A549 (cell line): ENCODE measurements at regions not wholly inside any gene's neighbourhood (a gene's known extent, or its start where the extent isn't known, plus 50 kb on each side); places are given as distances from the start of the nearest gene placed in this dataset.

Experiments used
- ATAC-seq, 2 experiments: fragments of 200-7000 bp in 1 of 2; fragments of >200 bp in 1 of 2; cut with Nextera tagmentation in 1 of 2; cut with Tn5 transposase in 1 of 2; 3 replicates each; pipeline versions ENCODE4 v1.8.0 to v1.9.1; 2018 to 2020; ENCODE audit warnings: mild to moderate bottlenecking in 1 of 2, moderate library complexity in 1 of 2
- CTCF ChIA-PET: fragments of 300-600 bp; sonication (Branson Sonifier 250); formaldehyde crosslinking; extraction: SDS; loops from one replicate; lab custom pipeline; 2021; ENCODE audit warnings: antibody characterized with exemption, inconsistent platforms; lab: Yijun Ruan, JAX
- POLR2A ChIA-PET: fragments of 350-600 bp; formaldehyde crosslinking; extraction: SDS; loops from one replicate; lab custom pipeline; 2021; ENCODE audit warnings: antibody characterized with exemption, inconsistent platforms; lab: Yijun Ruan, JAX
- DNase-seq, 2 experiments: peaks; one replicate each; pipeline versions ENCODE4 v3.0.0 to v3.0.0-alpha.2; 2011 to 2016; ENCODE audit warnings: low read depth in 1 of 2, low spot score in 1 of 2
- FAIRE-seq: peaks from 2 replicates; lab custom pipeline; 2011; peaks lifted over from hg19 to GRCh38; lab: Jason Lieb, UNC
- H3K27ac ChIP-seq, 2 experiments: fragments of >200 bp; sonication (Bioruptor Twin); formaldehyde crosslinking; 3 replicates each; pipeline ENCODE4 v1.5.1; 2016 to 2017
- H3K4me1 ChIP-seq: fragments of >200 bp; sonication (Bioruptor Twin); formaldehyde crosslinking; 3 replicates; pipeline ENCODE4 v1.6.1; 2016
- H3K4me2 ChIP-seq: fragments of >200 bp; sonication (Bioruptor Twin); formaldehyde crosslinking; 3 replicates; pipeline ENCODE4 v1.6.1; 2016
- H3K4me3 ChIP-seq: fragments of >200 bp; sonication (Bioruptor Twin); formaldehyde crosslinking; 3 replicates; pipeline ENCODE4 v1.5.1; 2016
- H3K9me3 ChIP-seq: fragments of >200 bp; sonication (Bioruptor Twin); formaldehyde crosslinking; 3 replicates; pipeline ENCODE4 v1.6.1; 2016
- BHLHE40 ChIP-seq: IDR thresholded peaks from 2 replicates; pipeline ENCODE4 v1.6.1; 2012; ENCODE audit warnings: low read depth, low read length, inconsistent platforms
- CBX8 ChIP-seq: fragments of 200-600 bp; sonication (generic); IDR thresholded peaks from 2 replicates; pipeline ENCODE4 v1.6.1; 2016
- FOSB ChIP-seq: fragments of 250-450 bp; sonication (Bioruptor Pico); IDR thresholded peaks from 2 replicates; pipeline ENCODE4 v1.5.0; 2020; ENCODE audit warnings: mild to moderate bottlenecking, moderate library complexity
- FOSL2 ChIP-seq, 2 experiments: fragments of 450-650 bp in 1 of 2; fragments of >200 bp in 1 of 2; sonication (Bioruptor Twin) in 1 of 2; formaldehyde crosslinking; IDR thresholded peaks; 2 replicates each; pipeline versions ENCODE4 v1.5.0 to v1.6.1; 2016 to 2020; ENCODE audit warnings: mild to moderate bottlenecking in 1 of 2, moderate library complexity in 1 of 2
- GATA3 ChIP-seq: IDR thresholded peaks from 2 replicates; pipeline ENCODE4 v1.6.1; 2012; ENCODE audit warnings: borderline replicate concordance
- HEYL ChIP-seq: fragments of 250-450 bp; sonication (Bioruptor Pico); IDR thresholded peaks from 2 replicates; pipeline ENCODE4 v1.8.0; 2021; ENCODE audit warnings: mild to moderate bottlenecking, moderate library complexity
- HMGXB4 ChIP-seq: fragments of 250-450 bp; sonication (Bioruptor Pico); IDR thresholded peaks from 2 replicates; pipeline ENCODE4 v1.5.0; 2021; ENCODE audit warnings: mild to moderate bottlenecking, moderate library complexity, borderline replicate concordance
- HOXA7 ChIP-seq: fragments of 250-450 bp; sonication (Bioruptor Pico); IDR thresholded peaks from 2 replicates; pipeline ENCODE4 v1.5.0; 2020; ENCODE audit warnings: mild to moderate bottlenecking, moderate library complexity
- HOXB5 ChIP-seq: fragments of 250-450 bp; sonication (Bioruptor Pico); IDR thresholded peaks from 2 replicates; pipeline ENCODE4 v1.5.0; 2020; ENCODE audit warnings: mild to moderate bottlenecking, moderate library complexity
- NFE2L2 ChIP-seq: fragments of 150-350 bp; conservative IDR thresholded peaks from 2 replicates; pipeline ENCODE4 v1.6.1; 2014; ENCODE audit warnings: low read length
- PHF8 ChIP-seq: fragments of 200-600 bp; sonication (generic); IDR thresholded peaks from 2 replicates; pipeline ENCODE4 v1.6.1; 2016; ENCODE audit warnings: low read depth, mild to moderate bottlenecking, antibody characterized with exemption, moderate library complexity, borderline replicate concordance
- RCOR1 ChIP-seq: fragments of 150-350 bp; IDR thresholded peaks from 2 replicates; pipeline ENCODE4 v1.6.1; 2014; ENCODE audit warnings: antibody characterized with exemption, low read length, low read depth
- REST ChIP-seq: fragments of 200-600 bp; sonication (generic); IDR thresholded peaks from 2 replicates; pipeline ENCODE4 v1.6.1; 2016; ENCODE audit warnings: antibody characterized with exemption, mild to moderate bottlenecking, moderate library complexity
- RNF2 ChIP-seq: fragments of 200-600 bp; sonication (generic); IDR thresholded peaks from 2 replicates; pipeline ENCODE4 v1.6.1; 2016; ENCODE audit warnings: low read depth, mild to moderate bottlenecking, antibody characterized with exemption, moderate library complexity, borderline replicate concordance
- SMC3 ChIP-seq: fragments of >200 bp; sonication (Bioruptor Twin); formaldehyde crosslinking; IDR thresholded peaks from 3 replicates; pipeline ENCODE4 v1.6.1; 2018; ENCODE audit warnings: inconsistent platforms
- TFCP2L1 ChIP-seq: fragments of 250-450 bp; sonication (Bioruptor Pico); IDR thresholded peaks from 2 replicates; pipeline ENCODE4 v1.5.0; 2021; ENCODE audit warnings: mild to moderate bottlenecking
- ZNF302 ChIP-seq: fragments of 250-450 bp; sonication (Bioruptor Pico); IDR thresholded peaks from 2 replicates; pipeline ENCODE4 v1.9.0; 2021; ENCODE audit warnings: inconsistent platforms, mild to moderate bottlenecking, moderate library complexity
- whole genome bisulfite sequencing: methylation state at CpG from one replicate; pipeline ENCODE4 v1.1.6; 2017; ENCODE audit errors: missing lambda C conversion rate; 5-methylcytosine and 5-hydroxymethylcytosine counted together
- TF ChIP-seq, protein P1 (sequence below): IDR thresholded peaks from 2 replicates; pipeline ENCODE4 v1.6.1; 2012

GRCh38 chr4:41480896-41481311 is 57.1 kb upstream of the LIMCH1 start:
- POLR2A ChIA-PET, result no interaction called here
- H3K4me2 ChIP-seq, result no peak overlapping the region
- WGBS, result 74% methylated on average over 5 of the region's 5 CpGs
- no peak for DNase-seq
- no peak overlapping the region for H3K4me3 ChIP-seq
- H3K9me3 ChIP-seq, result no peaks in the 10 kb centered on the region
- FAIRE-seq, result no peak
- ATAC-seq, result no peak
- peak overlapping the region; percentile 24 to 33; a peak in 2 of 6 replicates for H3K27ac ChIP-seq
- TF ChIP-seq HOXA7 (CRISPR knock-in tag), result no peak
- no peak for TF ChIP-seq CBX8
- no peak for TF ChIP-seq REST
- TF ChIP-seq, protein P1, sequence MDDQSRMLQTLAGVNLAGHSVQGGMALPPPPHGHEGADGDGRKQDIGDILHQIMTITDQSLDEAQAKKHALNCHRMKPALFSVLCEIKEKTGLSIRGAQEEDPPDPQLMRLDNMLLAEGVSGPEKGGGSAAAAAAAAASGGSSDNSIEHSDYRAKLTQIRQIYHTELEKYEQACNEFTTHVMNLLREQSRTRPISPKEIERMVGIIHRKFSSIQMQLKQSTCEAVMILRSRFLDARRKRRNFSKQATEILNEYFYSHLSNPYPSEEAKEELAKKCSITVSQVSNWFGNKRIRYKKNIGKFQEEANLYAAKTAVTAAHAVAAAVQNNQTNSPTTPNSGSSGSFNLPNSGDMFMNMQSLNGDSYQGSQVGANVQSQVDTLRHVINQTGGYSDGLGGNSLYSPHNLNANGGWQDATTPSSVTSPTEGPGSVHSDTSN, result no peak
- no peak for TF ChIP-seq SMC3
- no peak for TF ChIP-seq RNF2
- peaks cover 70% of the 10 kb centered on the region for H3K4me1 ChIP-seq
- CTCF ChIA-PET, result no interaction called here

DNA sequence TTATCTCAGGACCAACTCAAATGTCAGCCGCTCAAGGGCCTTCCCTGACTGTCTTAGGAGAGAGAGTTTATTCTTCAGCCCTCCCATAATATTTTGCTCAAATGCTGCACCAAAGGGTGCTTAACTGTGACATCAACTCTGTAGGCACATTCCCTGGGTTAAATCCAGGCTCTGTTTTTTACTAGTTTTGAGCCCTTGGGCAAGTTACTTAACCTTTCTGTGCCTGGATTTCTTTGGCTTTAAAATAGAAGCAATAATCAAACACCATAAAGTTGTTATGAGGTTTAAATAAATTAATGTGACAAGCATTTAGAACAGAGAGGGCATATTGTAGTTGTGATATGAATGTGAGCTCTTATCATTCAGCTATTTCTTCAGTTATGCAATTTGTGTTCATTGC is 54.2 kb upstream of the LIMCH1 start:
- POLR2A ChIA-PET, result no interaction called here
- FAIRE-seq, result no peak

DNA sequence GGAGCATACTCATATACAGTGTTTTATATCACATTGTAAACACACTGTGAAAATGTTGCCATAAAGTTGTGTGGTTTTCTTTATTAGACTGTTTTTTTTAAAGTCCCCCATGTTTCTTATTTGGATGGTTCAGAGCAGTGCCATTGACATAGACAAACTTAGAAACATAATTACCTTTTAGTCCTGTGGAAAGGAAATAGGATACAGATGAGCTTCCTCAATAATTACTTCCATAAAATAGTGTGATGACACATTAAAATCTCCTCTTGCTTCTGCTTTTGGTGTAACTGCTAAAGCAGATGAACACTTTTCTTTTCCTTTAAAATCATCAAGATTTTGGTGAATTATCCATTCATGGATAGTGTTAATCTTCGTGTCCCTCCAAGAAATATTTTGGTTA is 52.9 kb upstream of the LIMCH1 start:
- no peak for DNase-seq
- TF ChIP-seq HEYL (CRISPR knock-in tag) (no peak), GATA3 (no peak), ZNF302 (CRISPR knock-in tag) (no peak), HMGXB4 (CRISPR knock-in tag) (no peak), BHLHE40 (no peak), HOXB5 (CRISPR knock-in tag) (no peak), NFE2L2 (no peak), PHF8 (no peak), FOSL2 (IDR thresholded peaks at IDR 0.05) (no peak), FOSL2 (CRISPR knock-in tag; IDR thresholded peaks at IDR 0.05) (no peak), FOSB (CRISPR knock-in tag) (no peak), RCOR1 (no peak)
- TF ChIP-seq, all 56 proteins: peak for 0
- ChIA-PET CTCF (no interaction called here), POLR2A (no interaction called here)
- Histone ChIP-seq H3K9me3 (no peaks in the 10 kb centered on the region), H3K4me2 (0 out of 3 replicates have a peak overlapping the region, but pooled peaks have one; percentile 10), H3K4me3 (no peak overlapping the region), H3K4me1 (peaks cover 74% of the 10 kb centered on the region), H3K27ac (peak overlapping the region in 1 of 2 experiments; percentile 13; a peak in 2 of 6 replicates)
- 61% methylated on average over 1 of the region's 1 CpG for WGBS
- no peak for ATAC-seq
- FAIRE-seq, result no peak

More for the DNA sequence above, 54.2 kb upstream of the LIMCH1 start:
- no peak for ATAC-seq
- Histone ChIP-seq H3K4me1 (peaks cover 61% of the 10 kb centered on the region), H3K4me3 (no peak overlapping the region), H3K27ac (no peak overlapping the region; a peak in 1 of 6 replicates), H3K9me3 (no peaks in the 10 kb centered on the region), H3K4me2 (peak overlapping the region; percentile 2; the same call in 1 of the 3 replicates)
- no peak for DNase-seq
- CTCF ChIA-PET, result no interaction called here
- no peak for TF ChIP-seq ZNF302 (CRISPR knock-in tag)
- no peak for TF ChIP-seq PHF8
- no peak for TF ChIP-seq TFCP2L1 (CRISPR knock-in tag)
- TF ChIP-seq CBX8, result no peak
- TF ChIP-seq GATA3, result no peak
- WGBS, result 95% methylated on average over 1 of the region's 1 CpG
